Jurkat, Clone E6-1 (cell line): ENCODE measurements at regions not wholly inside any gene's neighbourhood (a gene's known extent, or its start where the extent isn't known, plus 50 kb on each side); places are given as distances from the start of the nearest gene placed in this dataset.

ENCODE experiments used
- DNase-seq: peaks from one replicate; pipeline ENCODE4 v3.0.0-alpha.2; 2011; ENCODE audit warnings: low read depth, low spot score
- H3K4me3 ChIP-seq: 2 replicates; pipeline ENCODE4 v1.5.1; 2011; ENCODE audit warnings: mild to moderate bottlenecking, low read length, control low read depth, moderate library complexity

DNA sequence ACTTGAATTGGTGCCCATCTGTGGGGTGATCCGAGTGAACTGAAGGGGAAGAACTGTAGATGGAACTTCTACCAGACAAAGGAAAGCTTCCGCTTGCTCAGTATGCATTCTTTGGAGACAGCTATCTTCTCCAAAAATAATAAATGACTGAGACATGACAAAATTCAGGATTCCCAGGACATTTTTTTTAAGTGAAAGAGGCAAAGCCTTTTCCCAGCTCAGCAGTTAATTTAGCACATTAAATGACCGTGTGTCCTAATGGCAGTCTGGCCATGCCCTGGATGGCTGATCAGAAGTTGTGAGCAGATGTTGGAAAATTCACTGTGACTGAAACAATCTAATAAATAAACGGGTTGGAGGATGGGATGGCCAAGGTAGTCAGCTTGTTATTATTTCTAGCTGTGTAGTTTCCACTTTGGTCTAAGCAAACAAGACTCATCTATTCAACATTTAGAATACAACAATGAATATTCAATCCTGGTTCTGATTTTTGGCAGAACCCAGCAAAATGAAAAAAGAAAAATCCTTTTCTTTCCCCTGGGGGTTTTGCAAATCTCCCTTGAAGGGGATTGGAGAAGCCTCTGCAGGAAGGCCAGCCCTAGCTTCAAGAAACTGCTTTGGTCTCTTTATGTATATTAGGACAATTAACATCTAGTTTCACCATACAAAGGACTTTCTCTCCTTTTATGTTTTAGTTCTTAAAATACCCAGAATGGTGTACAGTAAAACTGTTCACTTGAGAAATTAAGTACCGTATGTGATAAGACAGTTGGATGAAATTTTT is 540.9 kb upstream of the MDFIC2 start:
- no peak overlapping the region for H3K4me3 ChIP-seq
- DNase-seq: no peak

DNA sequence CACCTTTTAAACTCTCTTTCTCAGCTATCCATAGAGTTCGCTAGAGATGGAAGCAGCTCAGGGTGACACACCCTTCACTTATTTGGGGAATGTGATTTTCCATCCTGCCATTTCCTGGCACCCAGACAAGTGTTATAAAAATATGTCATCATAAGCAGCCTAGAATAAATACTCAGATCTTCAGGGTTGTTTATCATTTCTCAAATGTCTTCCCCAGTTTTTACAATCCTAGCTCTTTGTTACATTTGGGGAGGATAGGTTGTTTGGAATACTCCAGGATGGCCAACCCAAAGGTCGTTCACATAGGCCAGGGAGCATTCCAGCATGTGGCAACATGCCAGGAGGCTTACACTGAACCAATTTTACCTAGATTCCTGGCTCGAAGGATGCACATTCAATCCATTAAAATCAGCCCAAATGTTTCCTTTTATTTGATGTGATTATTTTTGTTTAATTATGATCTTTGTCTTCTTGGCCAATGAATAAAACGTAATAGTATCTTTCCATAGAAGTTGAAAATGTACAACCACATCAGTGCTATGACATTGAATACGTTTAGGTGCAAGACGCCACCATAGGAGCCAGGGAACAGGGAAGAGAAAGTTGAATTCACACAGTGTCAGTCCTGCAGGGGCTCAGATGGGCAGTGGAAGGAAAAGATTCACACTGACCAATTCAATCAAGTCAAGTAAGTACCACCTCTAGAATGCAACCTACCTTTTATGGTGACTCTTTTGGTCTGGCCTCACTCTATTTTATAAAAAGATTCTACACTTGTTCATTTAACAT is 537.7 kb upstream of the MDFIC2 start:
- H3K4me3 ChIP-seq: no peak overlapping the region
- DNase-seq: no peak

DNA sequence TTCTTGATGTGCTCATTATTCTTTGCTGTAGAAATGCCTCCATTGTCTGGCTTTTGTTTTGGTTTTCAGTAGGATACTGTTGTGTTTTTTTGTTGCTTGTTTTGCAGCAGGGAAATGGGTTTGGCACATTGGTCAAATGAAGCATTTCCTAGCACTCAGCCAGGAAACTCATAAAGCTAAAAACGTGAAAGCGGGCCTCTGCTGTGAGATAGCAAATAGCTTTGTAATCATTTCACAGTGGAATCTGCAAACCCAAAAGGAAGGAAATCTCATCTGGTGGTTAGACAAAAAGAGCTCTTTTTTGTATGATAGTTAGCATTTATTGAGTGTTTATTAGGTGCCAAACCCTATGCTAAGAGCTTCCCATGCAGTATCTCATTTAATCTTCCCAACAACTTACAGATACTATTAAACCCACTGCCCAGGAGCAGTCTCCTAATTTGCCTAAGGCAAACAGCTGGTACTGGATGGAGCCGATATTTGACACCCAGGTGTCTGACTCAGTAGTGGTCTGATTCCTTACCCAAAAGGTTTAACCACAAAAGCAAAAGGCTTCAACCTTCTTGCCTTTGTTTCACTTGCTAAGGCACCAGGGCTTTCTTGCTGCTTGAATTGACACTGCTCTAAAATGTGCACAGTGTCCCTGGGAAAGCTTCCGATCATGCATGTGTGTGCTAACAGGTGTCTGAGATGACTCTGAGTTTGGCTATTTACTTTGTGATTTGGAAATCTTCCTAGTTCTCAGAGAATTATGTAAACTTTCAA is 527.9 kb upstream of the MDFIC2 start:
- DNase-seq: peak; percentile 29

GRCh38 chr3:70833239-70833960 is 521.0 kb upstream of the MDFIC2 start:
- DNase-seq: no peak
- no peak overlapping the region for H3K4me3 ChIP-seq

More for the DNA sequence above, 527.9 kb upstream of the MDFIC2 start:
- no peak overlapping the region for H3K4me3 ChIP-seq

DNA sequence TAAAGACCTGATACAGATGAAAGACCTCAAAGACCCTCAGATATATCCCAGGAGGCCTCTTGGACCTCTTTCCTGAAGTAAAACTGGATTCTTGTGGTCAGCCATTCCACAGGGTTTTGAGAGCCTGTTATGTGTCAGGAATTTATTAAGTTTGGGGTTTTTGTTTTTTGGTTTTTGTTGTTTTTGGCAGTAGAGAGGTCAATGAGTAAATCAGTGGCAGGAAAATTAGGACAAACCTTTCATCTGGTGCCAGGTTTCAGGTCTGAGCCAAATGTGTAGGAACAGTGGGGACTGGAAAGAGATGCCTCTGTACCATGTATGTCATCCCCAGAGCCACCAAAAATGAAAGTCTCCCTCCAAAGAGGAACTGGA is 520.4 kb upstream of the MDFIC2 start:
- H3K4me3 ChIP-seq: no peak overlapping the region
- no peak for DNase-seq

DNA sequence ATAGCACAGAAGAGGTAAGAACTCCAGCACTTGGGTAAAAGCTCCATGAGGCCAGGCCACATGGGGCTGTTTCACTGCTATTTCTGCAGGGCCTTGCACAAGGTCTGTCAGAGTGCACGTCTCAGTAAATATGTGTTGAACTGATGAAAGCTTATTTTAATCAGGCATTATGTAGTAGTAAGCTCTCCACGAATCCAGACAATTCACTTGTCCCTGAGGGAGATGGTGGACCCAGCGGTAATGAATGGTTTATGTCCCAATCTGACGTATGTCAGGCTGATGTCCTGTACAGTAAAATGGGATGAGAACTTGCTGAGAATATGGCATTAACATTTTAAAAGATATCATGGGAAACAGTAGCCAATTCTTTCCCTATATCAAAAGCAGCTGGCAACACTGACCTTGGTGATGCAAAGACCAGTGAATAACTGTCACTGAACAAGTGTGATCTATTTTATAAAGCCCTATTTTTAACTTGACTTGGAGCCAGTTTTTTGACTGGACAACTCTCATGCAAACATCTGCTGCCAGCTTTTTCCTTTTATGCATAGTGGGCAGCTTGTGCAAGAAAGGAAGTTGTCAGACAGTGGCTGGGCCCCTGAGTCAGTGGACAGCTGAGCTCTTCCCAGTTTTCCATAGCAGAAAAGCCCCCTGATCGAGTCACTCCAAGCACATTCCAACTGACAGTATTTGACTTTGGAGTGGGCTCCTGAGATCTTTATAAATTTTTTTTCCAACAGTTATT is 519.8 kb upstream of the MDFIC2 start:
- DNase-seq: no peak
- no peak overlapping the region for H3K4me3 ChIP-seq

GRCh38 chr3:70829092-70829491 is 516.7 kb upstream of the MDFIC2 start:
- H3K4me3 ChIP-seq: no peak overlapping the region
- DNase-seq: no peak

- H3K4me3 ChIP-seq: no peak overlapping the region
- no peak for DNase-seq
Observed at GRCh38 chr3:70824773-70825172, 512.3 kb upstream of the MDFIC2 start.

GRCh38 chr3:70824078-70824477 is 511.6 kb upstream of the MDFIC2 start:
- DNase-seq: no peak
- H3K4me3 ChIP-seq: no peak overlapping the region

DNA sequence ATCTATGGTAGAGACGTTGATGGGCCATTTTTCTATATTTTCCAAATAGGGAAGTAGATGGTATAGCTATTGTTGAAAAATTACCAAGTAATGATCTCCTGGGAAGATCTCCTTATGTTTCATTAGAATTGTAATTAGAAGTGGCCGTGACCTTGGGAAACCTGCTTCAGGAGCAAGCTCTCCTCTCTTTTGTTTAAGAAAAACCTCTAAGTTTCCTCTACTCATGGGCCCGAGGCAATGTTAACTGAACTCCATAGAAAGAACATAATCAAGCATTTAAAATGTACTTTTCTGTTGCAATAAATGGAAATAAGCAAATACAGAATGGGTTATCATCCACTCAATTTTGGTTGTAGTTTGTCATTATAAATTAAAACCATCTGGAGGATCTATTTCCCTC is 511.2 kb upstream of the MDFIC2 start:
- DNase-seq: no peak
- no peak overlapping the region for H3K4me3 ChIP-seq

DNA sequence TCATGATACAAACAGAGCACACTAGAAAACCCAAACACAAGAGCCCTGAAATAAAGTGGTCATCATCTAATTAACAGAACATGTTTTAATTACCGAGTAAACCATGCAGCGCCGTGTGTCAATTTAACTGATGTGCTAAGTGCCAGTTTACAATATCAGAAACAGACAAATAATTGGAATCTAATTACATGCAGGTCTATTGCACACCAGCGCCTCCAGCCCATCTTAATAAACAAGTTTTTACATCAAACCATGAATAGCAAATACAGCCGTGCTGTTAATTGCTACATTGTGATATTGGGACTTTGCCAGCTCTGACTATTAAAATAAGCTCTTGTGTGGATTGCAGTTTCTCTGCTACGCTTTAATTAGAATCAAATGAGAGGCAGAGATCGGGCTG is 510.2 kb upstream of the MDFIC2 start:
- DNase-seq: no peak
- H3K4me3 ChIP-seq: no peak overlapping the region

- no peak overlapping the region for H3K4me3 ChIP-seq
- no peak for DNase-seq
Observed at GRCh38 chr3:70821602-70822001, 509.2 kb upstream of the MDFIC2 start.

DNA sequence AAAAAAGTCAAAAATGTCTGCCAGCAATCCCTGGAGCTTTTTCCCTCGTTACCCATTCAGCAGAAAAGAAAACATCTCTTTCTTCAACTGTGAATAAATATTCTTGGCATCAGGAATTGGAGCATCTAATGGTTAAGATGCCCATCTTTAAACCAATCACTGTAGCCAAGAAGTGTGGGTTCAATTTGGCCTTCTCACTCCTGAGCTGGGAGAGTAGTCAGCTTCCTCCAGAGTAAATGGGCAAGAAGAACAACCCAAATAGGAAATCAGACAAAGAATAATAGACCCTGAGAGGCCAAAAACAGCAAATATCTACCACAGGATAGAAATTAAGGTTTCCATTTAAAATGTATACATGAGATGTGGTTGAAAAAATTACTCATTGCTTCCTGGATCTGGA is 508.0 kb upstream of the MDFIC2 start:
- no peak for DNase-seq

DNA sequence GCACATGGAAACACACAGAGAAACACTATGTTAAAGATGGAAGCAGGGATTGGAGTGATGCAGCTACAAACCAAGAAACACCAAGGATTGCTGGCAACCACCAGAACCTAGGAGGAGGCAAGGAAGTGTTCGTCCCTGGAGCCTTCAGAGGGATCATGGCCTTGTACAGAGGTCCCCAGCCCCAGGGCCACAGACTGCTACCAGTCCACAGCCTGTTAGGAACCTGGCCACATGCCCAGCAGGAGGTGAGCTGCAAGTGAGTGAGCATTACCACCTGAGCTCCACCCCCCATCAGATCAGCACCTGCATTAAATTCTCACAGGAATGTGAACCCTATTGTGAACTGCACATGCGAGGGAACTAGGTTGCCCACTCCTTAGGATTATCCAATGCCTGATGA is 505.7 kb upstream of the MDFIC2 start:
- no peak overlapping the region for H3K4me3 ChIP-seq
- DNase-seq: no peak

More for the DNA sequence above, 508.0 kb upstream of the MDFIC2 start:
- no peak overlapping the region for H3K4me3 ChIP-seq

GRCh38 chr3:70816346-70816745 is 503.9 kb upstream of the MDFIC2 start:
- DNase-seq: no peak
- H3K4me3 ChIP-seq: no peak overlapping the region

DNA sequence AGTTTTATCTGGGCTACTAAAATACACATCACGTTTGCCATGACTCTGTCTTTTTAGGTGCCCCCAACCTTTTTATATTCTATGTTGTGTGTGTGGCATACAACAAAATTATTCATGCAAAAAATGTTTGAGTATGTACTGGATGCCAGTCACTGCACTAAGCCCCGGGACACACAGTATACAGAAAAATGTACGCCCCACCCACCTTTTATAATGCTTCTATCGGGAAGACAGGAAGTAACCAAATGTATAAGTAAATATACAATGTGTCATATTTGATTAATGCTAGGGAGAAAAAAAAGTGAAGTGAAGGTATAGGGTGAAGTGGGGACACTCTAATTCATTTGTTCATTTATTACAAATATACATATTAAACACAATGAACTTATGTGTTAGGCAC is 503.4 kb upstream of the MDFIC2 start:
- no peak for DNase-seq
- H3K4me3 ChIP-seq: no peak overlapping the region

DNA sequence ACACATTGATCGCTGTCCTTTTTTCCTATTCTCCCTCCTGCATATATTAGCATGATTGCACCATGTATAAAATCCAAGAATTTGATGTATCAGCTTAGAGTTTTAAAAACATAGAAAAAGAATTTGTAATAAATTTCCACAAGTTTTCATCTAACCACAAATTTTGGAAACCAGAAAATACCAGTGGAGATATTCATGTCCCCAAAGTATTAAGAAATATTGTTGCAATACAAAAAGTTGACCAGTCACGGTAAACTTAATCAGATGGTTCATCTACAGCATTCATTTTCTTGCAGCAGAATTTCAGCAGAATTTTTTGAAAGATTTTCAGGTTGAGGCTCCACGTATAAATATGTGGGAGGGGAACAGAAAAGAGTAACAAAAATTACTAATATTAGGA is 500.9 kb upstream of the MDFIC2 start:
- no peak overlapping the region for H3K4me3 ChIP-seq
- no peak for DNase-seq

GRCh38 chr3:70811880-70812279 is 499.4 kb upstream of the MDFIC2 start:
- no peak for DNase-seq
- no peak overlapping the region for H3K4me3 ChIP-seq

DNA sequence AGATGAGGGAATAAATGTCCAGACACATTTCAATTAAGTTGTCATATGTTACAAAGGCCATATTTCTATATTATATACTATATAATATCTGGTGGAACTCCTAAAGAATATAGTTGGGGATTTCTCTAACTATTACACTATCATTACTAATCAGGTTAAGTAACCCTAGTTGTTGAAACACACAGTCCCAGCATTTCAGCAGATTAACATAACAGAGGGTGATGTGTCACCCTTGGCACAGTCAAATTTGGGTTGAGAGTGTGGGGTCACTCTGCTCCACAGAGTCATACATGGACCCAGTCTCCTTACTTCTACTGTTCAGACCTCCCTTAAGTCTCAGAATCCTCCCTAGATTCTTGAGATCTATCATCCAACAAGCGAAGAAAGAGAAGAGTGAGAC is 496.4 kb upstream of the MDFIC2 start:
- DNase-seq: no peak
- no peak overlapping the region for H3K4me3 ChIP-seq
